Amygdala (tissue), 56 donors: ENCODE measurements at regions not wholly inside any gene's neighbourhood (a gene's known extent, or its start where the extent isn't known, plus 50 kb on each side); places are given as distances from the start of the nearest gene placed in this dataset.

ENCODE experiments used
- DNase-seq, 56 donors: peaks; one replicate each; lab custom pipeline; 2025; lab: John Stamatoyannopoulos, UW

- DNase-seq = no peak
Measured at GRCh38 chr5:31100047-31100575, 93.4 kb upstream of the CDH6 start.

- DNase-seq = no peak
Measured at GRCh38 chr5:31098811-31099210, 94.7 kb upstream of the CDH6 start.

GRCh38 chr5:31097851-31098250 is 95.6 kb upstream of the CDH6 start:
- no peak for DNase-seq

GRCh38 chr5:31096238-31096865 is 97.1 kb upstream of the CDH6 start:
- DNase-seq = peak in 5 of 56 donors; percentile 1 to 3 (median 1)

GRCh38 chr5:31095796-31096195 is 97.7 kb upstream of the CDH6 start:
- DNase-seq = no peak

GRCh38 chr5:31091501-31091900 is 102.0 kb upstream of the CDH6 start:
- no peak for DNase-seq

GRCh38 chr5:31090467-31090866 is 103.0 kb upstream of the CDH6 start:
- no peak for DNase-seq

- no peak for DNase-seq
Measured at GRCh38 chr5:31086839-31087415, 106.6 kb upstream of the CDH6 start.

GRCh38 chr5:31084871-31085270 is 108.6 kb upstream of the CDH6 start:
- no peak for DNase-seq

- DNase-seq = no peak
Measured at GRCh38 chr5:31083364-31083763, 110.1 kb upstream of the CDH6 start.

GRCh38 chr5:31079668-31080067 is 113.8 kb upstream of the CDH6 start:
- no peak for DNase-seq

GRCh38 chr5:31078956-31079355 is 114.5 kb upstream of the CDH6 start:
- no peak for DNase-seq

- no peak for DNase-seq
Measured at GRCh38 chr5:31075981-31076380, 117.5 kb upstream of the CDH6 start.

- DNase-seq = no peak
Measured at GRCh38 chr5:31068287-31068686, 125.2 kb upstream of the CDH6 start.

- no peak for DNase-seq
Measured at GRCh38 chr5:31066655-31067328, 126.7 kb upstream of the CDH6 start.

GRCh38 chr5:31064215-31064614 is 129.3 kb upstream of the CDH6 start:
- no peak for DNase-seq

GRCh38 chr5:31062902-31063580 is 130.4 kb upstream of the CDH6 start:
- DNase-seq = no peak

GRCh38 chr5:31059889-31060288 is 133.6 kb upstream of the CDH6 start:
- no peak for DNase-seq

GRCh38 chr5:31054453-31054852 is 139.0 kb upstream of the CDH6 start:
- DNase-seq = no peak

GRCh38 chr5:31052937-31053658 is 140.4 kb upstream of the CDH6 start:
- DNase-seq = no peak

GRCh38 chr5:31051316-31051715 is 142.2 kb upstream of the CDH6 start:
- DNase-seq = no peak
